ENCODE measurements at regions not wholly inside any gene's neighbourhood (a gene's known extent, or its start where the extent isn't known, plus 50 kb on each side); places are given as distances from the start of the nearest gene placed in this dataset.

DNA sequence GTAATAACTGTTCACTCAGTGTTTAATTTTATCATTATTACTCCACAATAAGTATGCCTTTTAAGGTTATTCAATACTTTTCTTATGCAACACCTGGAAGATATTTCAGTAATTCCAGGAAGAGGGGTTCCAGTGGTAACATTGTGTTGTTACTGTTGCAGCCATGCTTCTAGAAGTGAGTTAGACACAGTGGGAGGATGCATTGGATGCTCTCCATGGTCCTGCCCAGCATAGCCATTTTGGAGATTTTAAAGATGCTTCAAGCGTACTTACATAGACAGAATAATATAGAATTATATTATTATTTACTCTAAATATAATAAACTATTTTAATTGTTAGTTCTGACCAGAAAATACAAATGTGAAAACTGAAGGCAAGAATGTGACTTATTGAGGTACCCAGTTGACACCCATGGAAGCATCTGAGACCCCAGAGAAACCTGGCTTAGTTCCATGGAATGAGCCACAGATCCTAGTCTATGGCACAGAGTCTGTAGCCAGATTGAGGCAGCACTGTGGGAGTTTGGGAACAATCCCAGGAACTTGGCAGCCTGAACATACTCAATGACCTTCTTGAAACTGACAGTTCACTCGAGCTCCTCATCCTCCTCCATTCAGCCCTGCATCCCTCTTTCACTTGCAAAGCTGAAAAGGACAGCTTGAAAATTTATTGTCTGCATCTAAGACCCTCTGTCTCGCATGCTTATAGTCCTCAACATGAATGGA lies 190.1 kb upstream of the HS3ST4 start:
- FAIRE-seq (no peak), DNase-seq (ENCODE audit: insufficient read length, low spot score) (no peak)
- TF ChIP-seq, protein P1, sequence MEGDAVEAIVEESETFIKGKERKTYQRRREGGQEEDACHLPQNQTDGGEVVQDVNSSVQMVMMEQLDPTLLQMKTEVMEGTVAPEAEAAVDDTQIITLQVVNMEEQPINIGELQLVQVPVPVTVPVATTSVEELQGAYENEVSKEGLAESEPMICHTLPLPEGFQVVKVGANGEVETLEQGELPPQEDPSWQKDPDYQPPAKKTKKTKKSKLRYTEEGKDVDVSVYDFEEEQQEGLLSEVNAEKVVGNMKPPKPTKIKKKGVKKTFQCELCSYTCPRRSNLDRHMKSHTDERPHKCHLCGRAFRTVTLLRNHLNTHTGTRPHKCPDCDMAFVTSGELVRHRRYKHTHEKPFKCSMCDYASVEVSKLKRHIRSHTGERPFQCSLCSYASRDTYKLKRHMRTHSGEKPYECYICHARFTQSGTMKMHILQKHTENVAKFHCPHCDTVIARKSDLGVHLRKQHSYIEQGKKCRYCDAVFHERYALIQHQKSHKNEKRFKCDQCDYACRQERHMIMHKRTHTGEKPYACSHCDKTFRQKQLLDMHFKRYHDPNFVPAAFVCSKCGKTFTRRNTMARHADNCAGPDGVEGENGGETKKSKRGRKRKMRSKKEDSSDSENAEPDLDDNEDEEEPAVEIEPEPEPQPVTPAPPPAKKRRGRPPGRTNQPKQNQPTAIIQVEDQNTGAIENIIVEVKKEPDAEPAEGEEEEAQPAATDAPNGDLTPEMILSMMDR (IDR thresholded peaks at IDR 0.05; ENCODE audit: insufficient read depth, missing control alignments): no peak

GRCh38 chr16:25494292-25494691 lies 197.5 kb upstream of the HS3ST4 start:
- no peak for DNase-seq (ENCODE audit: insufficient read length, low spot score)
- TF ChIP-seq, protein P1 (IDR thresholded peaks at IDR 0.05; ENCODE audit: insufficient read depth, missing control alignments): no peak
- FAIRE-seq: no peak

DNA sequence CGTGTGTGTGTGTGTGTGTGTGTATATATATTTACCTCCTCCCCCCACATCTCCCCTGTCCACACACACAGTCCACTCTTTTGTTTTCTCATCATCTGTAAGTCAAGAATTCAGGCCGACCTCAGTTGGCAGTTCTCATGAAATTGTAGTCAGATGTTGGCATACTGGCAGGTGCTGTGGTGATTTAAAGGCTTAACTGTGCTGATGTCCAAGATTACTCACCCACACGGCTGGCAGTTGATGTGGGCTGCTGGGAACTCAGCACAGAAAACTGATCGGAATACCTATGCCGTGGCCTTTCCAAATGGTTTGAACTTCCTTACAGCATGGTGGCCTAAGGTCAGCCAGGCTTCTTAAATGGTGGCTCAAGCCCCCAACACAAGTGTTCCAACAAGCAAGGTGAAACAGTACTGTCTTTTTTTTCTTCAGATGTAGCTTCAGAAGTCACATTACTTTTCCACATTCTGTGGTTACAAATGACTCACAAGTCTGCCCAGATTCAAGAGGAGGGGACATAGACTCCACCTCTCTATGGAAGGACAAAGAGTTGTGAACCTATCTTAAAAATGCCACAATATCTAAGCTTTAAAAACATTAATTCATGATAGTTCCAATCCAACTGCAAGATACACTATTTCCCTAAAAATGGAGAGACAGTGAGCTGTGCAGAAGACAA lies 198.5 kb upstream of the HS3ST4 start:
- TF ChIP-seq, protein P1 (IDR thresholded peaks at IDR 0.05; ENCODE audit: insufficient read depth, missing control alignments): no peak
- no peak for FAIRE-seq

DNA sequence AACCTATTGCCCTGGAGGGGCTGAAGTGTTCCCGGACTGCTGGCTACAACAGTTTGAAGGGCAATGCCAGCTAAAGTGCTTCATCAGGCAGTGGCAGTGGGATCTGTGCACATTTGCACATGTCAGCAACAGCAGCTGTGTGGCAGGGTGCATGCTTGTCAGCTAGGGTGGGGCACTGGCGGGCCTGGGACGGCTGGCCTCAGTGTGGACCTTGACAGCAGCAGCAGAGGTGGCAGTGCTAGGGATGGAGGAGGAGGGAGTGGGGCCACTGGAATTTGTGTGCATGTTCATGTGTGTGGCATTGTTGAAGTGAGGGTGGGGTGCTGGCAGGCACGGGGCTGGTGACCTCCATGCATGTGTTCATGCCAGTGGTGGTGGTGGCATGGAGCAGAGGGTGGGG lies 203.3 kb upstream of the HS3ST4 start:
- TF ChIP-seq, protein P1 (IDR thresholded peaks at IDR 0.05; ENCODE audit: insufficient read depth, missing control alignments): no peak
- DNase-seq (ENCODE audit: insufficient read length, low spot score) (no peak), FAIRE-seq (no peak)

More for the DNA sequence above, 198.5 kb upstream of the HS3ST4 start:
- no peak for DNase-seq (ENCODE audit: insufficient read length, low spot score)

GRCh38 chr16:25487888-25488287 lies 203.9 kb upstream of the HS3ST4 start:
- TF ChIP-seq, protein P1 (IDR thresholded peaks at IDR 0.05; ENCODE audit: insufficient read depth, missing control alignments): no peak
- DNase-seq (ENCODE audit: insufficient read length, low spot score) (no peak), FAIRE-seq (no peak)

DNA sequence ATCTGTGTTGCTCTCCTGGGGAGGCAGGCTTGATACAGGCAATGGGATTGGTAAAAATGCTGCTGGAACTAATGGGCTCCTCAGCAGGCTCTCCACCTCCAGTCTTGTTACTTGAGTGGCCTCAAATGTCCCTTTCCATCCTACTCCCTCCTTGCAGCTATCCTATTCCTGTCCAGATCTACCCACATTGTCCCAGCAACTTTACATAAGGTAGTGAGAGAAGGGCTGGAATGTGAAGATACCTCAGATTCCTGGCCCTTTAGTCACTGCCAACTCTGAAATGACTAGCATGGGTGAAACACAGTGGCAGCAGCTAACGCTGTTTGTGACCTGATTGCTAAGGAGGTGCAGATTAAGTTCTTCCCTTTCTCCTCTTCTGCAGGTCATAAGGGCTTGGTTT lies 210.1 kb upstream of the HS3ST4 start:
- TF ChIP-seq, protein P1 (IDR thresholded peaks at IDR 0.05; ENCODE audit: insufficient read depth, missing control alignments): no peak
- no peak for DNase-seq (ENCODE audit: insufficient read length, low spot score)
- no peak for FAIRE-seq

DNA sequence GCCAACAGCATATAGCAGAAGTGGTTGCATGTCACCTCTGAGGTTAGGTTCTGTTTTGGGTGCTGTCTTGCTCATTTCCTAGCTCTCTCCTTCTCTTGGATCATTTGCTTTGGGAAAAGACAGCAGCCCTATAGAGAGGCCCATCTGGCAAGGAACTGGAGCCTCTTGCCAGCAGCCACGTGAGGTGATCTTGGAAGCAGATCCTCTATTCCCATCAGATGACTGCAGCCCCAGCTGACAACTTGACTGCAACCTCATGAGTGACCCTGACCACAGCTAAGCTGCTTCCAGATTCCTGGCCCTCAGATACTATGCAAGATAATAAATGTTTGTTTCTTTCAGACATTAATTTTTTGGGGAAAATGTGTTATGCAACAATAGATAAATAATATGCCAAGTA lies 213.3 kb upstream of the HS3ST4 start:
- TF ChIP-seq, protein P1 (IDR thresholded peaks at IDR 0.05; ENCODE audit: insufficient read depth, missing control alignments): no peak
- DNase-seq (ENCODE audit: insufficient read length, low spot score) (no peak), FAIRE-seq (no peak)

Data from D721Med (cell line).